ENCODE measurements at regions not wholly inside any gene's neighbourhood (a gene's known extent, or its start where the extent isn't known, plus 50 kb on each side); places are given as distances from the start of the nearest gene placed in this dataset.

GRCh38 chr3:156052115-156052514 lies 68.3 kb upstream of the KCNAB1 start:
- no peak for ATAC-seq
- Mint-ChIP-seq H3K9me3 (peaks cover 28% of the 10 kb centered on the region), H3K27me3 (ENCODE audit: insufficient read depth, low read depth, poor library complexity) (no peaks in the 10 kb centered on the region), H3K4me3 (no peak overlapping the region), H3K36me3 (ENCODE audit: low read depth) (peaks cover 15% of the 10 kb centered on the region; the same call in 2 of the 3 replicates), H3K27ac (no peak overlapping the region), H3K4me1 (no peaks in the 10 kb centered on the region)
- Histone ChIP-seq H2AFZ (no peak overlapping the region), H3K9me2 (ENCODE audit: insufficient read depth) (0 out of 2 replicates have a peak, but pooled peaks cover 6% of the 10 kb centered on the region), H3K4me1 (ENCODE audit: insufficient read depth) (no peaks in the 10 kb centered on the region), H3K4me3 (no peak overlapping the region), H3F3A (replicated peaks; ENCODE audit: low read depth) (no peaks in the 10 kb centered on the region), H3K36me3 (ENCODE audit: insufficient read depth) (no peaks in the 10 kb centered on the region; the same call in 1 of the 2 replicates), H3K79me2 (replicated peaks; ENCODE audit: insufficient read depth) (no peaks in the 10 kb centered on the region), H3K27me3 (ENCODE audit: insufficient read depth) (no peaks in the 10 kb centered on the region), H4K20me1 (replicated peaks; ENCODE audit: insufficient read depth) (no peaks in the 10 kb centered on the region), H3K27ac (ENCODE audit: low read depth) (no peak overlapping the region), H3K4me2 (no peak overlapping the region)
- no peak for DNase-seq (ENCODE audit: low spot score)
- TF ChIP-seq CTCF (conservative IDR thresholded peaks at IDR 0.05; ENCODE audit: low read depth in 2 of 2) (no peak), POLR2AphosphoS5 (IDR thresholded peaks at IDR 0.05; ENCODE audit: low read depth) (no peak), EZH2phosphoT487 (IDR thresholded peaks at IDR 0.05; ENCODE audit: unreplicated experiment) (no peak), EZH2 (IDR thresholded peaks at IDR 0.05; ENCODE audit: low read depth, unreplicated experiment) (no peak), ZNF462 (CRISPR knock-in tag; IDR thresholded peaks at IDR 0.05) (no peak), JUNB (IDR thresholded peaks at IDR 0.05; ENCODE audit: unreplicated experiment) (no peak), NANOG (IDR thresholded peaks at IDR 0.05; ENCODE audit: borderline replicate concordance) (no peak), STAT1 (IDR thresholded peaks at IDR 0.05; ENCODE audit: unreplicated experiment) (no peak)
